HCT116 (cell line): ENCODE measurements at regions not wholly inside any gene's neighbourhood (a gene's known extent, or its start where the extent isn't known, plus 50 kb on each side); places are given as distances from the start of the nearest gene placed in this dataset.

Experiments used
- CEBPB ChIP-seq: IDR thresholded peaks from 2 replicates; pipeline ENCODE4 v1.6.1; 2012; ENCODE audit warnings: low read depth
- EZH2 ChIP-seq: fragments of 200-600 bp; sonication (generic); IDR thresholded peaks from 2 replicates; pipeline ENCODE4 v1.6.1; 2017; ENCODE audit warnings: antibody characterized with exemption, mixed run types
- EZH2phosphoT487 ChIP-seq: fragments of 200-600 bp; IDR thresholded peaks from 2 replicates; pipeline ENCODE4 v1.6.1; 2018; ENCODE audit warnings: antibody characterized with exemption, borderline replicate concordance
- POLR2A ChIP-seq: IDR thresholded peaks from 2 replicates; pipeline ENCODE4 v1.7.0; 2011; ENCODE audit warnings: borderline replicate concordance; ENCODE audit not compliant: insufficient read depth, insufficient read length; ENCODE audit errors: extremely low read depth
- POLR2AphosphoS5 ChIP-seq: IDR thresholded peaks from 2 replicates; pipeline ENCODE4 v1.6.1; 2011; ENCODE audit warnings: mild to moderate bottlenecking, low read depth, low read length, moderate library complexity
- RAD21 ChIP-seq: IDR thresholded peaks from 2 replicates; pipeline ENCODE4 v1.6.1; 2012; ENCODE audit warnings: low read depth, mild to moderate bottlenecking
- SP1 ChIP-seq: IDR thresholded peaks from 2 replicates; pipeline ENCODE4 v1.6.1; 2012; ENCODE audit warnings: low read depth
- ZFX ChIP-seq: fragments of 450-650 bp; IDR thresholded peaks from 2 replicates; pipeline ENCODE4 v1.6.1; 2017
- TF ChIP-seq, protein P1 (sequence below), 3 experiments: fragments of 200-600 bp in 1 of 3; sonication (generic) in 1 of 3; IDR thresholded peaks in 2 of 3; conservative IDR thresholded peaks in 1 of 3; 2 replicates each; pipeline ENCODE4 v1.5.1; 2012 to 2017; ENCODE audit warnings: low read depth in 2 of 3, low read length in 2 of 3, antibody characterized with exemption in 1 of 3, borderline replicate concordance in 1 of 3, control low read depth in 1 of 3, mild to moderate bottlenecking in 1 of 3, mixed read lengths in 1 of 3, mixed run types in 1 of 3, moderate library complexity in 1 of 3; ENCODE audit not compliant: insufficient read depth in 1 of 3
- TF ChIP-seq, protein P2 (sequence below): IDR thresholded peaks from 2 replicates; pipeline ENCODE4 v1.6.1; 2012; ENCODE audit warnings: low read depth

DNA sequence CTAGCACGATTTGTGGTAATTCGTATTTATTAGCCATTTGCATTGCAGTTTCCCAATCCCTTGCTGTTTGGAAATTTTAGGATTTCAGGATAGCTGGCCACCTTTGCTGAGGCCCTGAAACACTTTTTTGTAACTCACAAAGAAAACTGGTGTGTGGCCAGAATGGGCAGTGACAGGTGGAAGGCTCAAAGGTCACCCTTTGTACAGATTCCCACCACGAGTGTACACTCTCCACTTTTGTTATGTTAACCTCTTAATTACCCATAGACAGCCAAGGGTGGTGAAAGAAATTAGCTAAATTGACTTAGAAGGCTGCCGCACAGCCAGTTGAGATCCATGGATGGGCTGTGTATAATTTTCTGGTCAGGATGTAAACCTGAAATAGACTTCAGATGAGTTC is 109.7 kb upstream of the ARX start:
- TF ChIP-seq, protein P1, sequence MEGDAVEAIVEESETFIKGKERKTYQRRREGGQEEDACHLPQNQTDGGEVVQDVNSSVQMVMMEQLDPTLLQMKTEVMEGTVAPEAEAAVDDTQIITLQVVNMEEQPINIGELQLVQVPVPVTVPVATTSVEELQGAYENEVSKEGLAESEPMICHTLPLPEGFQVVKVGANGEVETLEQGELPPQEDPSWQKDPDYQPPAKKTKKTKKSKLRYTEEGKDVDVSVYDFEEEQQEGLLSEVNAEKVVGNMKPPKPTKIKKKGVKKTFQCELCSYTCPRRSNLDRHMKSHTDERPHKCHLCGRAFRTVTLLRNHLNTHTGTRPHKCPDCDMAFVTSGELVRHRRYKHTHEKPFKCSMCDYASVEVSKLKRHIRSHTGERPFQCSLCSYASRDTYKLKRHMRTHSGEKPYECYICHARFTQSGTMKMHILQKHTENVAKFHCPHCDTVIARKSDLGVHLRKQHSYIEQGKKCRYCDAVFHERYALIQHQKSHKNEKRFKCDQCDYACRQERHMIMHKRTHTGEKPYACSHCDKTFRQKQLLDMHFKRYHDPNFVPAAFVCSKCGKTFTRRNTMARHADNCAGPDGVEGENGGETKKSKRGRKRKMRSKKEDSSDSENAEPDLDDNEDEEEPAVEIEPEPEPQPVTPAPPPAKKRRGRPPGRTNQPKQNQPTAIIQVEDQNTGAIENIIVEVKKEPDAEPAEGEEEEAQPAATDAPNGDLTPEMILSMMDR (IDR thresholded peaks at IDR 0.05 in 2 of 3, conservative IDR thresholded peaks at IDR 0.05 in 1 of 3; ENCODE audit: borderline replicate concordance in 1 of 3, insufficient read depth in 1 of 3, low read depth in 2 of 3, low read length in 2 of 3), result no peak
- TF ChIP-seq POLR2AphosphoS5, result no peak
- no peak for TF ChIP-seq EZH2phosphoT487
- TF ChIP-seq POLR2A, result no peak
- no peak for TF ChIP-seq EZH2
- TF ChIP-seq SP1, result no peak
- TF ChIP-seq, protein P2, sequence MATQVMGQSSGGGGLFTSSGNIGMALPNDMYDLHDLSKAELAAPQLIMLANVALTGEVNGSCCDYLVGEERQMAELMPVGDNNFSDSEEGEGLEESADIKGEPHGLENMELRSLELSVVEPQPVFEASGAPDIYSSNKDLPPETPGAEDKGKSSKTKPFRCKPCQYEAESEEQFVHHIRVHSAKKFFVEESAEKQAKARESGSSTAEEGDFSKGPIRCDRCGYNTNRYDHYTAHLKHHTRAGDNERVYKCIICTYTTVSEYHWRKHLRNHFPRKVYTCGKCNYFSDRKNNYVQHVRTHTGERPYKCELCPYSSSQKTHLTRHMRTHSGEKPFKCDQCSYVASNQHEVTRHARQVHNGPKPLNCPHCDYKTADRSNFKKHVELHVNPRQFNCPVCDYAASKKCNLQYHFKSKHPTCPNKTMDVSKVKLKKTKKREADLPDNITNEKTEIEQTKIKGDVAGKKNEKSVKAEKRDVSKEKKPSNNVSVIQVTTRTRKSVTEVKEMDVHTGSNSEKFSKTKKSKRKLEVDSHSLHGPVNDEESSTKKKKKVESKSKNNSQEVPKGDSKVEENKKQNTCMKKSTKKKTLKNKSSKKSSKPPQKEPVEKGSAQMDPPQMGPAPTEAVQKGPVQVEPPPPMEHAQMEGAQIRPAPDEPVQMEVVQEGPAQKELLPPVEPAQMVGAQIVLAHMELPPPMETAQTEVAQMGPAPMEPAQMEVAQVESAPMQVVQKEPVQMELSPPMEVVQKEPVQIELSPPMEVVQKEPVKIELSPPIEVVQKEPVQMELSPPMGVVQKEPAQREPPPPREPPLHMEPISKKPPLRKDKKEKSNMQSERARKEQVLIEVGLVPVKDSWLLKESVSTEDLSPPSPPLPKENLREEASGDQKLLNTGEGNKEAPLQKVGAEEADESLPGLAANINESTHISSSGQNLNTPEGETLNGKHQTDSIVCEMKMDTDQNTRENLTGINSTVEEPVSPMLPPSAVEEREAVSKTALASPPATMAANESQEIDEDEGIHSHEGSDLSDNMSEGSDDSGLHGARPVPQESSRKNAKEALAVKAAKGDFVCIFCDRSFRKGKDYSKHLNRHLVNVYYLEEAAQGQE, result no peak
- no peak for TF ChIP-seq RAD21
- TF ChIP-seq ZFX, result no peak
- TF ChIP-seq CEBPB, result no peak
